GM12874 (cell line): ENCODE measurements at regions not wholly inside any gene's neighbourhood (a gene's known extent, or its start where the extent isn't known, plus 50 kb on each side); places are given as distances from the start of the nearest gene placed in this dataset.

Source experiments
- TF ChIP-seq, protein P1 (sequence below): IDR thresholded peaks from 2 replicates; pipeline ENCODE4 v1.5.1; 2011; ENCODE audit warnings: low read depth, mild to moderate bottlenecking, control low read depth, low read length, moderate library complexity; ENCODE audit not compliant: insufficient read depth

DNA sequence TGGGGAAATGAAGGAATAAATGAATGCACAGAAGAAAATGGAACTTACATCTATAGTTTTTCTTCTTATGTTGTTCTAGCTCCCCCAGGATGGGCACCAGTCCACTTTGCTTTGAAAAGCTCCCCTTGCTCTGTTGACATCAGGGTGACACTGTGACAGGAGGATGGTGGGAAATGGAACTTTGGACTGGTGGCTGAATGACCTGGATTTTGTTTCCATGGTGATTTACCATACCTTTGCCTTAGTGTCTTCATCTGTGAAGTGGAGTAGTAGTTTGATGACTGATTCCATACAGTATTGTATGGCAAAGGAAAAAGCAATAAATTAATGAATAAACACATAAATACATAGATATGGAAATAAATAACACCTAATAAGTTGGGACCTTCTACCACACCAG lies 294.7 kb downstream of the KIF4B start:
- TF ChIP-seq, protein P1, sequence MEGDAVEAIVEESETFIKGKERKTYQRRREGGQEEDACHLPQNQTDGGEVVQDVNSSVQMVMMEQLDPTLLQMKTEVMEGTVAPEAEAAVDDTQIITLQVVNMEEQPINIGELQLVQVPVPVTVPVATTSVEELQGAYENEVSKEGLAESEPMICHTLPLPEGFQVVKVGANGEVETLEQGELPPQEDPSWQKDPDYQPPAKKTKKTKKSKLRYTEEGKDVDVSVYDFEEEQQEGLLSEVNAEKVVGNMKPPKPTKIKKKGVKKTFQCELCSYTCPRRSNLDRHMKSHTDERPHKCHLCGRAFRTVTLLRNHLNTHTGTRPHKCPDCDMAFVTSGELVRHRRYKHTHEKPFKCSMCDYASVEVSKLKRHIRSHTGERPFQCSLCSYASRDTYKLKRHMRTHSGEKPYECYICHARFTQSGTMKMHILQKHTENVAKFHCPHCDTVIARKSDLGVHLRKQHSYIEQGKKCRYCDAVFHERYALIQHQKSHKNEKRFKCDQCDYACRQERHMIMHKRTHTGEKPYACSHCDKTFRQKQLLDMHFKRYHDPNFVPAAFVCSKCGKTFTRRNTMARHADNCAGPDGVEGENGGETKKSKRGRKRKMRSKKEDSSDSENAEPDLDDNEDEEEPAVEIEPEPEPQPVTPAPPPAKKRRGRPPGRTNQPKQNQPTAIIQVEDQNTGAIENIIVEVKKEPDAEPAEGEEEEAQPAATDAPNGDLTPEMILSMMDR = no peak

DNA sequence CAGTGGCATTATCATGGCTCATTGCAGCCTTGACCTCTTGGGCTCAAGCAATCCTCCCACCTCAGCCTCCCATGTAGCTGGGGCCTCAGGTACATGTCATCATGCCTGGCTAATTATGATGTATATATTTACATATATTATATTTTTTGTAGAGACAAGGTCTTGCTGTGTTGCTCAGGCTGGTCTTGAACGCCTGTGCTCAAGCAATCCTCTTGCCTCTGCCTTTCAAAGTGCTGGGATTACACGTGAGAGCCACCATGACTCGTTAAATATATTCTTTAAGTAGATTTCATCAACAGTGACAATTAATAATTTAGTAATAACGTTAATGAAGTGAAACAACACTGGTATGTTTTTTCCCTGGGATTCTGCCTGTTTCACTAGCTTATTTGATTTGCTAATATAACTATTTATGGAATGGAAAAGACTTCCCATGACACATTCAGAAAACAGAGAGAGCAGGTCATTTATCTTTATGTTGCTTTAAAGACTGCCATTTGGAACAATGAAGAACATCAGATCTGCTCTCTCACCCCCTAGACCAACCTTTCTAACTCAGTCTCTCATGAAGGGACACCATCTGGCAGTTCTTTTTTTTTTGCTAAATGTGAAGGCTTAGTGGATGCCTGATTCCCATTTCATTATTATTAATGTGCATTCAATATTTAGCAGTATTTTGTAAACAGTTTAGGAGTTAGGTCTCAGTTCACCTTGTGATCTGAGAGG lies 295.6 kb downstream of the KIF4B start:
- TF ChIP-seq, protein P1 = no peak

DNA sequence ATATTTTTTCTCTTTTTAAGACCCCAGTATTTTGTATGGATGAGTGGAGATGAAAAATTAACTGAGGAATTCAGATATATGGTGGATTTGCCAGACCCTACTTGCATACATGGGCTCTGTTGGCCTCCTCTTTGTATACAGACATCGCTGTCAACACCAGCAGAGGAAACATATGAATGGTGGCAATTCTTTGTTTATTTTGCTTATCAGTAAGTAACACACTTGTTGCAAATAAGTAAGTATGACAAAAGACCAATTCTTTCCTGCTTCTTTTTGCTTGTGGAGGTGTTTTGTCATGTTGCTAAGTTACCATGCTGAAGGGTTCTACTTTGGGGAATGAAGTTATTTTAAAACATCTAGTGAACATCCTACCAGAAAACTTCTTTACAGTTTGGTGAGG lies 298.2 kb downstream of the KIF4B start:
- TF ChIP-seq, protein P1 = no peak

DNA sequence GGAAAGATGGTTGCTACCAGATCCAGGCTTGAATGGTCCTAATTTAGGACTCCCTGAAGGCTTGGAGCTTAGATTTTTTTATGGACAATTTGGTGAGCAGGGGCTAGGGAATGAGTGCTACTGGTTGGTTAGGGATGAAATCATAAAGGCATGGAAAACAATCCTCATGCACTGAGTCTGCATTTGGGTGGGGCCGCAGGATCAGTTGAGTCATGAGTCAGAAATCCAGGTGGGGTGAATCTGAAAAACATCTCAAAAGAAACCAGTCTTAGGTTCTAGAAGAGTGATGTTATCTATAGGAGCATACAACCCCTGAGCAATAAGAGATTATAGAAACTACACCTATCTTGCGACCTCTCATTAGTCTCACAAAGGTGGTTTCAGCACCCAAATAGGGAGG lies 300.0 kb downstream of the KIF4B start:
- TF ChIP-seq, protein P1 = no peak

DNA sequence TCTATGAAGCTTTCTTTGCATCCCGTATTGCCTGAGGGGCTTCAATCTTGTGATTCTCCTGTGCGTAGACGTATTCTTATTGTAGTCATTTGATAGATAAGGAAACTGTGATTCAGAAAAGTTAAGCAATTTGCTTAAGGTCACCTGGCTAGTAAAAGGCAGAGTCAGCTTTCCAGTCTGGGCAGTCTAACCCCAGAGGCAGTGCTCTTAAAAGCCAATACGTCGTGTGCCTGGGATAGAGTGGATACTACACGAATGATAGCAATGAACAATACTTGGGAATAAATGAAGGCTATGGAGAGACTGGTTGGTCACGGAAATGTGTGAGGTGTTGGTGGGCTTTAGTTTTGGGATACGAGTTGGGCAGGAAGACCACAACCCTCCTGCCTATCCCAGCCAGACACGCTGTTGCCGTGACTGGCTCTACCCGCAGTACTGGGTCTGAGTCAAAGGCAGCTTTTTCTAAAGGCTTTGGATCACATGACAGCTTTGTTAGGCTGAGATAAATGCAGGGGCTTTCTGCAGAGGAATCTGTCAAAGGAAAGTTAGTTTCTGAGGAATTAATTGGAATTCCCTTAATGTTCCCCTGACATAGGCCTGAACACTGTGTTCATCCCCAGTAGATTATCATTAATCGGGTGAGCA lies 302.6 kb downstream of the KIF4B start:
- TF ChIP-seq, protein P1 = no peak

DNA sequence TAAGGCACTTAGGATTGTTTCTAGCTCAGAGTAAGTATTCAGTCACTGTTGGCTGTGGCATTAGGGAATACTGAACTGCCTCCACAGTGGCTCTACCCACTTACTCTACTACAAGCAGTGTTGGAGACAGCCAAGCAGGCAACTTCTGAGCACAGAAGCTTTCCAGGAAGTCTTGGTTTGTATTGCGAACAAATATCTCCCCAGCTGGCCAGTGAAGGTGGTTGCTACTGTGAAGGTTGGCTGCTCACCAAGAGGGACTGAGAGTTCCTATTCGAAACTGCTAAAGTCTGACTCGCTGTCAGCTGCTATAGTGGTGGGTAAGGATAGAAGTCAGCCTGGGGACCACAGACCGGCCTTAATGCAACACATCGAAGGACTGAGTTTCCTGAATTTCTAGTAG lies 319.1 kb downstream of the KIF4B start:
- TF ChIP-seq, protein P1 = no peak

DNA sequence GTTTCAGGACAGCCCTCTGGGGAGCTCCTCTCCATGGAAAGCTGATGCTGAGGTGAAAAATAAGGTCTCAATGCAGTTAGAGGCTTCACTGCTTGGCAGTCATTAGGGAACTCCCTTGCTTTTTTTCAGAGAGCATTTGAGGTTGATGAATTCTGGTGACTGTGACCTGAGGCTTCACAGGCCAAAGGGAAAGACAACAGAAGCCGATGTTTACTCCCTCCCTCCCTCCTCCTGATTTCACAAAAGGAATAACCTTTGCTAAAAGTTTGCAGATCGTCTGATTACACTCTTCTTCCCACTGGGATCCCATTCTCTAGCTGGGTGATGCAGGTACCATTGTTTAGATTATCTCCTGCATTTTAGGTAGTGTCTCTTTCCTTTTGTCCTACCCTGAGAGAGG lies 329.4 kb downstream of the KIF4B start:
- TF ChIP-seq, protein P1 = no peak
